Transverse colon (tissue), 4 donors: ENCODE measurements at regions not wholly inside any gene's neighbourhood (a gene's known extent, or its start where the extent isn't known, plus 50 kb on each side); places are given as distances from the start of the nearest gene placed in this dataset.

Experiments
- DNase-seq: peaks from one replicate; pipeline ENCODE4 v3.0.0-alpha.2; 2019
- H3K27ac ChIP-seq, 4 donors: fragments of 200-600 bp; sonication (generic); 2 replicates each; pipeline ENCODE4 v1.5.1; 2016 to 2018; ENCODE audit warnings: inconsistent platforms in 4 of 4
- H3K27me3 ChIP-seq: fragments of 200-600 bp; sonication (generic); 2 replicates; pipeline ENCODE4 v1.5.1; 2017; ENCODE audit warnings: inconsistent platforms
- H3K36me3 ChIP-seq, 4 donors: fragments of 200-600 bp; sonication (generic); 2 replicates each; pipeline ENCODE4 v1.5.1; 2017 to 2019; ENCODE audit warnings: inconsistent platforms in 4 of 4
- H3K4me1 ChIP-seq, 4 donors: fragments of 200-600 bp; sonication (generic); 2 replicates each; pipeline ENCODE4 v1.5.1; 2017 to 2020; ENCODE audit warnings: inconsistent platforms in 4 of 4
- H3K4me3 ChIP-seq, 4 donors: fragments of 200-600 bp; sonication (generic); 1 replicate in 1 of 4; 2 replicates in 3 of 4; pipeline versions ENCODE4 v1.5.1 to v1.6.1; 2017 to 2019; ENCODE audit warnings: inconsistent platforms in 4 of 4
- H3K9me3 ChIP-seq, 2 donors: fragments of 200-600 bp; sonication (generic); 2 replicates each; pipeline ENCODE4 v1.5.1; 2017 to 2019; ENCODE audit warnings: inconsistent platforms in 2 of 2
- CTCF ChIP-seq, 5 experiments: fragments of 200-600 bp in 3 of 5; fragments of 450-650 bp in 2 of 5; sonication (generic) in 3 of 5; IDR thresholded peaks; 1 replicate in 2 of 5; 2 replicates in 3 of 5; pipeline ENCODE4 v1.5.1; 2016 to 2017; ENCODE audit warnings: antibody characterized with exemption in 5 of 5, inconsistent platforms in 3 of 5, mild to moderate bottlenecking in 2 of 5, moderate library complexity in 1 of 5
- EP300 ChIP-seq: sonication (generic); formaldehyde crosslinking; IDR thresholded peaks from one replicate; pipeline ENCODE4 v1.6.1; 2017; ENCODE audit warnings: antibody characterized with exemption, low read depth
- POLR2A ChIP-seq: fragments of 450-650 bp; IDR thresholded peaks from one replicate; pipeline ENCODE4 v1.6.1; 2016; ENCODE audit warnings: antibody characterized with exemption, mild to moderate bottlenecking, moderate library complexity
- POLR2AphosphoS5 ChIP-seq, 3 donors: sonication (generic); formaldehyde crosslinking; IDR thresholded peaks; one replicate each; pipeline ENCODE4 v1.6.1; 2016; ENCODE audit warnings: antibody characterized with exemption in 3 of 3
- WGBS, 2 donors: methylation state at CpG; one replicate each; pipeline ENCODE4 v1.1.5; 2018; ENCODE audit warnings: low coverage in 1 of 2; 5-methylcytosine and 5-hydroxymethylcytosine counted together
- in situ Hi-C, 4 donors: fragments of 200-750 bp; cut with MboI; loops; one replicate each; pipeline versions ENCODE4 v1.15.0 to v1.15.1; 2017; ENCODE audit warnings: low sequenced_read_pairs in 3 of 4, low pct_ligation_motif_present in 1 of 4, low pct_unique_long_range_greater_than_20kb in 1 of 4
- intact Hi-C: fragments of 100-400 bp; cut with DNase I; formaldehyde crosslinking; loops from one replicate; pipeline ENCODE4 v1.15.1; 2023; ENCODE audit warnings: low total_unique reads

DNA sequence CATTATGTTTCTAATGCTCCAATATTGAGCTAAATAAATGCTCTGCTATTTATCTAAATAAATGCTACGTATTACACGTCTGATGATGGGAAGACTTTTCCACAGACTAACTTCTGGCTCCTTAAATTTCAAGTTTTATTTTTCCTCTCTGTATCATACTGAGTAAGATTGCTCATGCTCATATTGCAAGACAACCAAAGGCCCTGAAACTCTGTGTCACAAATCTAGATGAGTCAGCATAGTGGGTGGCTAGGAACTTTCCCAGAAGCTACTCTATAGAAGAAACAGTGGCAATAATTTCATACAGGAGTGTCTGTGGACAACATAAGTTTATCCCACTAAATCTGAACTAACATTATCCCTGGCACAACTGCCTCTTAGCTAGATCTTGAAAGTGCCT is 53.0 kb upstream of the RFX3 start:
- intact Hi-C loops: loop anchor here (5.0 kb wide), 1 partner anchor 316 kb away; no protein-coding TSS in a partner anchor
- Histone ChIP-seq H3K27ac (no peak overlapping the region), H3K4me3 (no peak overlapping the region), H3K4me1 (no peaks in the 10 kb centered on the region), H3K36me3 (no peaks in the 10 kb centered on the region), H3K9me3 (peaks cover 7 to 9% of the 10 kb centered on the region in 2 donors), H3K27me3 (no peaks in the 10 kb centered on the region)
- in situ Hi-C loops: no loop called here
- 95 to 97% methylated on average over 2 of the region's 2 CpGs for WGBS, 2 donors
- DNase-seq: no peak
- TF ChIP-seq EP300: no peak
- no peak for TF ChIP-seq POLR2A
- TF ChIP-seq CTCF (IDR thresholded peaks at IDR 0.05): no peak

DNA sequence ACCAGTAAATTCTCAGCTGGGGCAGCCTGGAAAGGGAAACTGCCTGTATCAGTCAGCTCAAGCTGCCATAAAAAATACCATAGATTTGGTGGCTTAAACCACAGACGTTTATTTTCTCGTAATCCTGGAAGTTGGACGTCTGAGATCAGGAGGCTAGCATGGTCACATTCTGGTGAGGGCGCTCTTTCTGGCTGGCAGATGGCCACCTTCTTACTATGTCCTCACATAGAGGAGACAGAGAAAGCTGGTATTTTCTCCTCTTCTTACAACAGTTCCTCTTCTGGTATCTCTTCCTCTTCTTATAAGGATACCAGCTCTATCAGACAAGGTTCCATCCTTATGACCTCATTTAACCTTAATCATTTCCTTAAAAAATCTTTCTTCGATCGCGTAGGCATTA is 50.5 kb upstream of the RFX3 start:
- Histone ChIP-seq H3K4me1 (no peaks in the 10 kb centered on the region), H3K27ac (no peak overlapping the region), H3K36me3 (no peaks in the 10 kb centered on the region), H3K9me3 (peaks cover 6 to 8% of the 10 kb centered on the region in 2 donors), H3K27me3 (no peaks in the 10 kb centered on the region), H3K4me3 (no peak overlapping the region)
- intact Hi-C loops (loop anchor here (5.0 kb wide), 1 partner anchor 314 kb away; no protein-coding TSS in a partner anchor), in situ Hi-C loops (no loop called here)
- no peak for DNase-seq
- WGBS, 2 donors: 67 to 85% methylated on average over 3 to 7 of the region's 7 CpGs
- TF ChIP-seq EP300 (no peak), POLR2A (no peak), POLR2AphosphoS5 (IDR thresholded peaks at IDR 0.05) (no peak), CTCF (IDR thresholded peaks at IDR 0.05) (no peak)

- no peak for TF ChIP-seq CTCF (IDR thresholded peaks at IDR 0.05)
- H3K27me3 ChIP-seq: no peaks in the 10 kb centered on the region
- no peak overlapping the region for H3K4me3 ChIP-seq
- no peaks in the 10 kb centered on the region for H3K36me3 ChIP-seq
- intact Hi-C loops: loop anchor here (5.0 kb wide), 1 partner anchor 314 kb away; no protein-coding TSS in a partner anchor
- H3K9me3 ChIP-seq: peaks cover 1 to 3% of the 10 kb centered on the region in 2 donors
- 86 to 100% methylated on average over 2 to 3 of the region's 3 CpGs for WGBS, 2 donors
- no peak for DNase-seq
- in situ Hi-C loops: no loop called here
- no peak overlapping the region for H3K27ac ChIP-seq
- H3K4me1 ChIP-seq: no peaks in the 10 kb centered on the region
Measured at GRCh38 chr9:3575821-3576220, 50.0 kb upstream of the RFX3 start.
